ENCODE measurements at regions not wholly inside any gene's neighbourhood (a gene's known extent, or its start where the extent isn't known, plus 50 kb on each side); places are given as distances from the start of the nearest gene placed in this dataset.

- TF ChIP-seq CTCF (IDR thresholded peaks at IDR 0.05) = no peak
- no peak for TF ChIP-seq POLR2A (IDR thresholded peaks at IDR 0.05)
Observed at GRCh38 chr12:131422187-131422520, 288.7 kb upstream of the SFSWAP start.
